Cardiac muscle cell (in vitro differentiated cells and primary cell): ENCODE measurements at regions not wholly inside any gene's neighbourhood (a gene's known extent, or its start where the extent isn't known, plus 50 kb on each side); places are given as distances from the start of the nearest gene placed in this dataset.
"Not testable (repeated sequence)": the region's sequence is repeated elsewhere in the genome, so short reads cannot be mapped to it uniquely, and the experiment has no call there.

Source experiments
- DNase-seq, 2 donors: peaks; one replicate each; pipeline versions ENCODE4 v3.0.0 to v3.0.0-alpha.2; 2010 to 2017; ENCODE audit warnings: low read depth in 1 of 2, low spot score in 1 of 2
- H3K27ac ChIP-seq: fragments of 200-600 bp; sonication (generic); 2 replicates; pipeline ENCODE4 v1.5.1; 2016
- H3K27me3 ChIP-seq: fragments of 200-600 bp; sonication (generic); 2 replicates; pipeline ENCODE4 v1.6.0; 2016; ENCODE audit warnings: control low read depth
- H3K36me3 ChIP-seq: fragments of 200-600 bp; sonication (generic); 2 replicates; pipeline ENCODE4 v1.5.1; 2016; ENCODE audit warnings: control low read depth
- H3K4me1 ChIP-seq: fragments of 200-600 bp; sonication (generic); 2 replicates; pipeline ENCODE4 v1.8.1; 2017; ENCODE audit warnings: low read depth, mild to moderate bottlenecking, mixed run types
- H3K4me3 ChIP-seq: fragments of 200-600 bp; sonication (generic); 2 replicates; pipeline ENCODE4 v1.5.1; 2016; ENCODE audit warnings: mild to moderate bottlenecking
- H3K9me3 ChIP-seq: fragments of 200-600 bp; sonication (generic); 2 replicates; pipeline ENCODE4 v1.5.1; 2017; ENCODE audit warnings: low read depth, mild to moderate bottlenecking, control low read depth
- CTCF ChIP-seq: IDR thresholded peaks from 2 replicates; pipeline ENCODE4 v1.5.1; 2012; ENCODE audit warnings: low read depth, mild to moderate bottlenecking, low read length

GRCh38 chr11:105357764-105358163 lies 218.2 kb upstream of the CARD18 start:
- DNase-seq = peak; percentile 15 to 87
- no peak overlapping the region for H3K27ac ChIP-seq
- no peak for TF ChIP-seq CTCF
- H3K9me3 ChIP-seq = no peaks in the 10 kb centered on the region
- no peaks in the 10 kb centered on the region for H3K4me1 ChIP-seq
- no peaks in the 10 kb centered on the region for H3K27me3 ChIP-seq
- H3K4me3 ChIP-seq = no peak overlapping the region
- H3K36me3 ChIP-seq = no peaks in the 10 kb centered on the region

GRCh38 chr11:105357146-105357545 lies 217.6 kb upstream of the CARD18 start:
- H3K36me3 ChIP-seq = no peaks in the 10 kb centered on the region
- no peaks in the 10 kb centered on the region for H3K9me3 ChIP-seq
- no peak overlapping the region for H3K4me3 ChIP-seq
- no peak for TF ChIP-seq CTCF
- H3K4me1 ChIP-seq = no peaks in the 10 kb centered on the region
- no peak overlapping the region for H3K27ac ChIP-seq
- peak in 1 of 2 donors; percentile 5 for DNase-seq
- no peaks in the 10 kb centered on the region for H3K27me3 ChIP-seq

- not testable (repeated sequence) for DNase-seq, H3K4me1 ChIP-seq, H3K4me3 ChIP-seq, H3K27ac ChIP-seq, H3K36me3 ChIP-seq, H3K9me3 ChIP-seq, H3K27me3 ChIP-seq
These were observed 210.3 kb upstream of the CARD18 start for GRCh38 chr11:105349867-105350266.

GRCh38 chr11:105344938-105345337 lies 205.4 kb upstream of the CARD18 start:
- Histone ChIP-seq H3K9me3 (no peaks in the 10 kb centered on the region), H3K4me3 (no peak overlapping the region), H3K27ac (no peak overlapping the region), H3K4me1 (no peaks in the 10 kb centered on the region), H3K36me3 (no peaks in the 10 kb centered on the region), H3K27me3 (no peaks in the 10 kb centered on the region)
- no peak for TF ChIP-seq CTCF
- DNase-seq = peak; percentile 15 to 19

- TF ChIP-seq CTCF = no peak
- H3K36me3 ChIP-seq = no peaks in the 10 kb centered on the region
- DNase-seq = no peak
- no peaks in the 10 kb centered on the region for H3K27me3 ChIP-seq
- H3K4me3 ChIP-seq = no peak overlapping the region
- H3K27ac ChIP-seq = no peak overlapping the region
- no peaks in the 10 kb centered on the region for H3K9me3 ChIP-seq
- no peaks in the 10 kb centered on the region for H3K4me1 ChIP-seq
These were observed 194.6 kb upstream of the CARD18 start for GRCh38 chr11:105334025-105334714.

- H3K27ac ChIP-seq = no peak overlapping the region
- no peak overlapping the region for H3K4me3 ChIP-seq
- H3K27me3 ChIP-seq = no peaks in the 10 kb centered on the region
- no peaks in the 10 kb centered on the region for H3K4me1 ChIP-seq
- no peaks in the 10 kb centered on the region for H3K9me3 ChIP-seq
- no peaks in the 10 kb centered on the region for H3K36me3 ChIP-seq
- no peak for TF ChIP-seq CTCF
- DNase-seq = no peak
These were observed 193.6 kb upstream of the CARD18 start for GRCh38 chr11:105333153-105333552.
